Mucosa of descending colon (tissue), 3 donors: ENCODE measurements at regions not wholly inside any gene's neighbourhood (a gene's known extent, or its start where the extent isn't known, plus 50 kb on each side); places are given as distances from the start of the nearest gene placed in this dataset.

ENCODE experiments used
- ATAC-seq: fragments of 200-7000 bp; cut with Tn5 transposase; one replicate; pipeline ENCODE4 v1.9.1; 2020; ENCODE audit warnings: mild to moderate bottlenecking, moderate library complexity
- DNase-seq, 3 donors: peaks; one replicate each; pipeline ENCODE4 v3.0.0-alpha.2; 2020
- H3K36me3 ChIP-seq: fragments of 200-600 bp; one replicate; pipeline ENCODE4 v1.8.0; 2021; ENCODE audit warnings: low read depth, mild to moderate bottlenecking
- H3K4me1 ChIP-seq: fragments of 200-600 bp; one replicate; pipeline ENCODE4 v1.8.0; 2021; ENCODE audit warnings: low read depth, mild to moderate bottlenecking
- H3K4me3 ChIP-seq: fragments of 200-600 bp; one replicate; pipeline ENCODE4 v1.8.0; 2021; ENCODE audit warnings: mild to moderate bottlenecking
- H3K9me3 ChIP-seq: fragments of 200-600 bp; one replicate; pipeline ENCODE4 v1.8.0; 2021; ENCODE audit warnings: mild to moderate bottlenecking
- intact Hi-C, 2 donors: fragments of 100-400 bp; cut with DNase I in 1 of 2; cut with micrococcal nuclease in 1 of 2; formaldehyde crosslinking; loops; one replicate each; pipeline versions ENCODE4 v1.11.0 to v1.11.1; 2022; cut with DNase I, micrococcal nuclease
- TF ChIP-seq, protein P1 (sequence below): fragments of 200-600 bp; IDR thresholded peaks from one replicate; pipeline ENCODE4 v1.8.0; 2022; ENCODE audit warnings: antibody characterized with exemption, mild to moderate bottlenecking
- donor health status: DM: no; HTN: no; CAD: no; lungs with moderate emphysema.
- donor health status: DM: no; HTN: no; CAD: no.
- donor health status: DM: no; HTN: yes; CAD: no.

DNA sequence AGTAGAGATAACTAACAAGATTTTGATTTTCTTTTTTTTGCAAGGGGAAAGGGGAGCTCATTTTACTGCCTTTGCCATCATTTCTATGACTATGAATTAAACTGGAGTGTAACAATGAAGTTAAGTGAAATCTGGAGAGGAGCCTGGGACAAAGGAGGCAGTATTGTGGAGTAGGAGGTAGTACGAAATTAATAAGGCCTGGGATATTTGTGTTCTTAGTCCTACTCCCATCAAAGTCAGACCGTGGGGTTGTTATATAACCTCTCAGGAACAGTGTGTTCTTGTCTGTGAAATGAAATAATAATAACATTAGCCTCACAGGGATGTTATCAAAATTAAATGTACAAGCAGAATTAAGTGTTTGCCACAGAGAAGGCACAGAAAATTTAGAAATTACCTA, 204.3 kb upstream of the EMCN start:
- Histone ChIP-seq H3K4me1 (no peaks in the 10 kb centered on the region), H3K4me3 (no peak overlapping the region), H3K36me3 (no peaks in the 10 kb centered on the region), H3K9me3 (peaks cover 2% of the 10 kb centered on the region)
- intact Hi-C loops: no loop called here
- ATAC-seq: no peak
- no peak for DNase-seq
- TF ChIP-seq, protein P1, sequence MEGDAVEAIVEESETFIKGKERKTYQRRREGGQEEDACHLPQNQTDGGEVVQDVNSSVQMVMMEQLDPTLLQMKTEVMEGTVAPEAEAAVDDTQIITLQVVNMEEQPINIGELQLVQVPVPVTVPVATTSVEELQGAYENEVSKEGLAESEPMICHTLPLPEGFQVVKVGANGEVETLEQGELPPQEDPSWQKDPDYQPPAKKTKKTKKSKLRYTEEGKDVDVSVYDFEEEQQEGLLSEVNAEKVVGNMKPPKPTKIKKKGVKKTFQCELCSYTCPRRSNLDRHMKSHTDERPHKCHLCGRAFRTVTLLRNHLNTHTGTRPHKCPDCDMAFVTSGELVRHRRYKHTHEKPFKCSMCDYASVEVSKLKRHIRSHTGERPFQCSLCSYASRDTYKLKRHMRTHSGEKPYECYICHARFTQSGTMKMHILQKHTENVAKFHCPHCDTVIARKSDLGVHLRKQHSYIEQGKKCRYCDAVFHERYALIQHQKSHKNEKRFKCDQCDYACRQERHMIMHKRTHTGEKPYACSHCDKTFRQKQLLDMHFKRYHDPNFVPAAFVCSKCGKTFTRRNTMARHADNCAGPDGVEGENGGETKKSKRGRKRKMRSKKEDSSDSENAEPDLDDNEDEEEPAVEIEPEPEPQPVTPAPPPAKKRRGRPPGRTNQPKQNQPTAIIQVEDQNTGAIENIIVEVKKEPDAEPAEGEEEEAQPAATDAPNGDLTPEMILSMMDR: no peak

DNA sequence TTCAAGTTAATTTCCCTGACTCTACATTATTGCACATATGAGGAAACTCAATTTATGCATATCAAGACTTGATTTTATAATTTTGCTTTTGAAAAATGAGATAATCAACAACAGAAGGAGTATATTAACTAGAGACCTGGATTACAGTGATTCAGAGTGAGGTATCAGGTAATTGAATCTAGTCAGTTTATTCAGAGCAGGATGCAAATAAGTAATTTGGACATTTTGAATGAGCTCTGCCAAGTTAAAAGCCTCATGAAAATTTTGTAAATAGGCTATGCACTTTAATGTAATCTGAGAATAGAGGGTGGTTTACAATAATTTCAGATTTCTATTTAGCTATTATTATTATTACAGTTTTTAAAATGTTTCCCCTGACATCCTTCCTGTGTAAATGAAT, 203.7 kb upstream of the EMCN start:
- TF ChIP-seq, protein P1: no peak
- ATAC-seq: no peak
- no peak for DNase-seq
- no peak overlapping the region for H3K4me3 ChIP-seq
- no peaks in the 10 kb centered on the region for H3K36me3 ChIP-seq
- H3K9me3 ChIP-seq: peaks cover 2% of the 10 kb centered on the region
- no peaks in the 10 kb centered on the region for H3K4me1 ChIP-seq
- intact Hi-C loops: no loop called here

DNA sequence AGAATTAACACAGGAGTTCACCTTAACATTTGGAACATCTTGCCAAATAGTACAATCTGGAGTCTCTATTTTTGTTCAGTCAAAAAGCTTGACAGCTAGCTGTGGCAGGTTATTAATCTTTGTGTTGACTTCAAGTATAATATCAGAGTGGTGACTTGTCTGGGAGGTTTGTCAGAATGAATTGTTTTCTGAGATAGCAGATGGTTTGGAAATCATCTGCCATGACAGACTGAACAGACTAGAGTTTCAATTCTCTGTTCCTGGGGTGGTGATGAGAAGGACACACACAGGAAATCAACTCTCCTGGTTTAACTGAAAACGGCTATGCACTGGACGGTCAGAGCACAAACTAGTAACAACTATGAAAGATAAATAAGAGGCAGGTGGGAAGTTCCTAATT, 203.3 kb upstream of the EMCN start:
- no peaks in the 10 kb centered on the region for H3K36me3 ChIP-seq
- H3K4me1 ChIP-seq: no peaks in the 10 kb centered on the region
- ATAC-seq: no peak
- H3K4me3 ChIP-seq: no peak overlapping the region
- TF ChIP-seq, protein P1: no peak
- no peak for DNase-seq
- intact Hi-C loops: no loop called here
- peaks cover 2% of the 10 kb centered on the region for H3K9me3 ChIP-seq

DNA sequence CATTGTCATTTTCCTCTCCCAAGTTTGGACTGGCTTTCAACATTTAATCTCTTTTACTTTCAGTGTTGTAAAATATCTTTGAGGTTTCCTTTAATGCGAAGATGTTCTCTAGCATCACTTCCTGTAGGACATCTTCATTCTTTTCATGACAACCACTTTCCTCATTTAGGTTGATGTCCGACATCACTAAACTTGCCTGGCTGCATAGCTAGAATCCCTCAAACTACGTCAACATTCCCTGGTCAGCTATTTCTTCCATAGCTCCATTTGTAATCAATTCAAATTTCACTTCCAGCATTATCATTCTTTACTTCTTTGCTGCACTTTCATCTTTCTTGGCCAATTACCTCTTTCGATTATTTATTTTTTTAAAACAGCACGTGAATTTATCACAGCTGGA, 198.6 kb upstream of the EMCN start:
- intact Hi-C loops: no loop called here
- TF ChIP-seq, protein P1: no peak
- Histone ChIP-seq H3K9me3 (no peaks in the 10 kb centered on the region), H3K36me3 (no peaks in the 10 kb centered on the region), H3K4me1 (no peaks in the 10 kb centered on the region), H3K4me3 (no peak overlapping the region)
- DNase-seq (no peak), ATAC-seq (no peak)

DNA sequence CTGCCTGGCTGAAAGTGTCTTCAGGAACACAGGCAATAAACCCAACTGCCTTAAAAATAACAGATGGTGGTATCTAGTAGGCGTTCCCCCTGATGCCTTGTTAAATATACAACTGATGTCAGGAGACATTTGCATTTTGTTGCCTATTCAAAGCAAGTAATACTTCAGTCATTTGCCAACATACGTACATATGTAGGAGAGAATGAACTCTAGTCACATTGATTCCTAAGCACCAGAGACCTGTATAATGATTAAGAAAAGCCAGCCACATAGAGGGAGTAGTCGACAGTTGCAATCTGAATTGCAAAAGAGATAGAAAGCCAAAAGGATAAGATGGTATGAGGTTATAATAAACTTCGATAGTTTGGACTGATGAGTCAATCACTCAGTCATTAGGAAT, 191.0 kb upstream of the EMCN start:
- intact Hi-C loops: no loop called here
- ATAC-seq (no peak), DNase-seq (no peak)
- H3K9me3 ChIP-seq: no peaks in the 10 kb centered on the region
- TF ChIP-seq, protein P1: no peak
- no peak overlapping the region for H3K4me3 ChIP-seq
- H3K36me3 ChIP-seq: no peaks in the 10 kb centered on the region
- no peaks in the 10 kb centered on the region for H3K4me1 ChIP-seq

DNA sequence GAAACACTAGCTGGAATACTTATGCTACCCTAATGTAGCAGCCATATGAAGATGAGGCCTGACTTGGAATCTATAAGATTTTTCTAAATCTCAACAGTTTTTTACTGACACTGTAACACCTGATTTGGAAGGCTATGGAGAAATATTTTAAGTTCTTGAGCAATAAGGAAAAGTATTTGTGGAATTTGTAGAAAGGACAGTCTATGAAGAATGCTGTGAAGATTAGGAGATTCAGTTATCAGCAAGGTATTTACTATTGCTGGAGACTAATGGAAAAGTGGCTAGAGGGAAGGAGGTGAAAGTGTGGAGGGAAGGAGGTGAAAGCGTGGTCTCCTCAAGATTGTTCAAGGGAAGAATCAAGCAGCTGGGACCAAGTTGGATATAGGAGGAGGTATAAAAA, 190.0 kb upstream of the EMCN start:
- TF ChIP-seq, protein P1: no peak
- Histone ChIP-seq H3K4me1 (no peaks in the 10 kb centered on the region), H3K9me3 (no peaks in the 10 kb centered on the region), H3K36me3 (no peaks in the 10 kb centered on the region), H3K4me3 (no peak overlapping the region)
- no peak for DNase-seq
- no peak for ATAC-seq
- intact Hi-C loops: no loop called here
